ENCODE measurements at regions not wholly inside any gene's neighbourhood (a gene's known extent, or its start where the extent isn't known, plus 50 kb on each side); places are given as distances from the start of the nearest gene placed in this dataset.

DNA sequence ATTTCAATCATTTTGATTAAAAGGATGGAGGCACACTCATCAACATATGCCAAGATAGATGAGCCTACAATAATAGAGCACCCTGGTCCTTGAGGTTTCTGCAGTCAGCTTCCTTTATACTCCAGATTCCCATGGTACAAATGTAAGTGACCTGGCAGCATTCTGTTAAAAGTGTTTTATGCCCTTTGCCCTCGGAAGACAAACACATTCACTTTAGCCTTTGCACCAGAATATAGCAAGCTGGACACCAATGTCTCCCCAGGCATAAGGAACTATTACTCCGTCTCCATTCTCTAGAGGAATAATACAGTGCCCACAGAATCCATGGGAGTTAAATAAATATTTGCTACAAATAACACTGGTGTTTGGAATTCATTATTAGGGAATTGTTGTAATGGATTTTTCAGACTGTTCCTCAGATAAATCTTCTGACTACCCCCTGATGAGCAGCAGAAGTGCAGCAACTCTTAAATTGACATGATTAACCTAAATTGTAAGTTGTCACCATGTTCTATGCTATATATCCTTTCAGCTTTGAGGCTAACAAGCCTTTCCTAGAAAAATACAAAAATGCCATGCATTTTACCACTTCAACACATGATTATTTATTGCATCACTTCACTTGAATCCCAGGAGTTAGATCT, 340.2 kb downstream of the TBC1D32 start:
- Histone ChIP-seq H3K4me1 (ENCODE audit: low read depth) (no peaks in the 10 kb centered on the region), H3K27me3 (no peaks in the 10 kb centered on the region), H3K4me3 (no peak overlapping the region), H3K27ac (no peak overlapping the region), H3K36me3 (no peaks in the 10 kb centered on the region), H3K9me3 (ENCODE audit: low read depth) (no peaks in the 10 kb centered on the region)
- DNase-seq (ENCODE audit: low read depth in 1 of 2, low spot score in 1 of 2): no peak
- no peak for TF ChIP-seq CTCF (IDR thresholded peaks at IDR 0.05; ENCODE audit: low read depth, low read length)

GRCh38 chr6:120992257-120992656, 342.0 kb downstream of the TBC1D32 start:
- Histone ChIP-seq H3K4me3 (no peak overlapping the region), H3K27ac (no peak overlapping the region), H3K9me3 (ENCODE audit: low read depth) (no peaks in the 10 kb centered on the region), H3K27me3 (no peaks in the 10 kb centered on the region), H3K4me1 (ENCODE audit: low read depth) (no peaks in the 10 kb centered on the region), H3K36me3 (no peaks in the 10 kb centered on the region)
- no peak for DNase-seq (ENCODE audit: low read depth in 1 of 2, low spot score in 1 of 2)
- TF ChIP-seq CTCF (IDR thresholded peaks at IDR 0.05; ENCODE audit: low read depth, low read length): no peak

- Histone ChIP-seq H3K27me3 (no peaks in the 10 kb centered on the region), H3K4me3 (no peak overlapping the region), H3K36me3 (no peaks in the 10 kb centered on the region), H3K4me1 (ENCODE audit: low read depth) (no peaks in the 10 kb centered on the region), H3K9me3 (ENCODE audit: low read depth) (no peaks in the 10 kb centered on the region), H3K27ac (no peak overlapping the region)
- TF ChIP-seq CTCF (IDR thresholded peaks at IDR 0.05; ENCODE audit: low read depth, low read length): no peak
- DNase-seq (ENCODE audit: low read depth in 1 of 2, low spot score in 1 of 2): no peak
Observed at GRCh38 chr6:120990866-120991265, 343.4 kb downstream of the TBC1D32 start.

GRCh38 chr6:120981835-120982234, 352.4 kb downstream of the TBC1D32 start:
- Histone ChIP-seq H3K9me3 (ENCODE audit: low read depth) (no peaks in the 10 kb centered on the region), H3K27me3 (no peaks in the 10 kb centered on the region)
- no peak for DNase-seq (ENCODE audit: low read depth in 1 of 2, low spot score in 1 of 2)

DNA sequence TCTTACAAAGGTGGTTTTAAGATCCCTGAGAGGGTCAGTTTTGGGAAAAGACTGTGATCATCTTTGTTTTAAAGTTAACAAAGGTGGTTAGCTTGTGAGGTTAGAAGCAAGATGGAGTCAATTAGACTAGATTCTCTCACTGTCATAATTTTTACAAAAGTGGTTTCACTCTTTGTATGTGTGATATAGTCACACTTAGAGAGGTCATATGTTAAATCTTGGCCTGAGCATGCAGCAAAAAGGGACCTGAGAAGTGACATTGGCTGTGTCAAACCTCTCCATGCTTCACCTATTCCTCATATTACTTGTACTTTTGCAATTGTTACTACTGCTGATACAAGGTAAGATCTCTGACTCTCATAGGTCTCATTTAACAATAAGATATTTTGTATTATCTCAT, 368.0 kb downstream of the TBC1D32 start:
- H3K9me3 ChIP-seq (ENCODE audit: low read depth): no peaks in the 10 kb centered on the region
- DNase-seq (ENCODE audit: low read depth in 1 of 2, low spot score in 1 of 2): no peak
- H3K4me3 ChIP-seq: no peak overlapping the region
- no peak for TF ChIP-seq CTCF (IDR thresholded peaks at IDR 0.05; ENCODE audit: low read depth, low read length)
- no peaks in the 10 kb centered on the region for H3K36me3 ChIP-seq
- no peak overlapping the region for H3K27ac ChIP-seq
- H3K4me1 ChIP-seq (ENCODE audit: low read depth): no peaks in the 10 kb centered on the region
- H3K27me3 ChIP-seq: no peaks in the 10 kb centered on the region

More at GRCh38 chr6:120981835-120982234, 352.4 kb downstream of the TBC1D32 start:
- H3K36me3 ChIP-seq: no peaks in the 10 kb centered on the region
- H3K27ac ChIP-seq: no peak overlapping the region
- no peak overlapping the region for H3K4me3 ChIP-seq
- TF ChIP-seq CTCF (IDR thresholded peaks at IDR 0.05; ENCODE audit: low read depth, low read length): no peak
- no peaks in the 10 kb centered on the region for H3K4me1 ChIP-seq (ENCODE audit: low read depth)

All from cardiac muscle cell (in vitro differentiated cells and primary cell).